ENCODE measurements at regions not wholly inside any gene's neighbourhood (a gene's known extent, or its start where the extent isn't known, plus 50 kb on each side); places are given as distances from the start of the nearest gene placed in this dataset.

DNA sequence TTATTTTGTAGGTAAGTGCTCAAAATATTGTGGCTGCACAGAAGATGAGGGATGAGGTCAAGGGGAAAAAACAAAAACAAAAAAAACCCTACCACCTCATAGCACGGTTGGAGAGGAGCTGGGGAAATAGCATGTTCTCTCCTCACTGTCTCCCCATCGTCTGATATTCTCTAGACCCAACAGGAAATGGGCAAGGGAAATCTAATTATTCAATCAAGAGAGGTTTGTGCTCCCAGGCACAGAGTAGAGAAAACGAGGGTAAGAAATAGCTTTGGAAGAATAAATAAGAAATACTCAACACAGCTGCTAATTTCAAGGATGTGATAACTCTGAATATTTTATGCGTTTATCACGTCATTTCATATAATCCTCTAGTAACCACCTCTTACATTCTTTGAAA lies 619.2 kb upstream of the GNPDA2 start:
- TF ChIP-seq, protein P1, sequence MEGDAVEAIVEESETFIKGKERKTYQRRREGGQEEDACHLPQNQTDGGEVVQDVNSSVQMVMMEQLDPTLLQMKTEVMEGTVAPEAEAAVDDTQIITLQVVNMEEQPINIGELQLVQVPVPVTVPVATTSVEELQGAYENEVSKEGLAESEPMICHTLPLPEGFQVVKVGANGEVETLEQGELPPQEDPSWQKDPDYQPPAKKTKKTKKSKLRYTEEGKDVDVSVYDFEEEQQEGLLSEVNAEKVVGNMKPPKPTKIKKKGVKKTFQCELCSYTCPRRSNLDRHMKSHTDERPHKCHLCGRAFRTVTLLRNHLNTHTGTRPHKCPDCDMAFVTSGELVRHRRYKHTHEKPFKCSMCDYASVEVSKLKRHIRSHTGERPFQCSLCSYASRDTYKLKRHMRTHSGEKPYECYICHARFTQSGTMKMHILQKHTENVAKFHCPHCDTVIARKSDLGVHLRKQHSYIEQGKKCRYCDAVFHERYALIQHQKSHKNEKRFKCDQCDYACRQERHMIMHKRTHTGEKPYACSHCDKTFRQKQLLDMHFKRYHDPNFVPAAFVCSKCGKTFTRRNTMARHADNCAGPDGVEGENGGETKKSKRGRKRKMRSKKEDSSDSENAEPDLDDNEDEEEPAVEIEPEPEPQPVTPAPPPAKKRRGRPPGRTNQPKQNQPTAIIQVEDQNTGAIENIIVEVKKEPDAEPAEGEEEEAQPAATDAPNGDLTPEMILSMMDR (IDR thresholded peaks at IDR 0.05; ENCODE audit: insufficient read depth, low read depth, low read length): no peak
- TF ChIP-seq EZH2 (IDR thresholded peaks at IDR 0.05; ENCODE audit: insufficient read depth, low read length): no peak

Measured in astrocyte (in vitro differentiated cells and primary cell).